Muscle of leg (tissue), 3 donors: ENCODE measurements at regions not wholly inside any gene's neighbourhood (a gene's known extent, or its start where the extent isn't known, plus 50 kb on each side); places are given as distances from the start of the nearest gene placed in this dataset.
A peak's percentile ranks its signal among the peaks of the same experiment; 100 is the strongest.

Experiments
- DNase-seq: peaks from one replicate; pipeline ENCODE4 v3.0.0; 2013
- H3K27ac ChIP-seq: one replicate; pipeline ENCODE4 v1.5.1; 2013; ENCODE audit warnings: mild to moderate bottlenecking, low read length, control low read depth
- H3K27me3 ChIP-seq: one replicate; pipeline ENCODE4 v1.6.1; 2013; ENCODE audit warnings: low read length; ENCODE audit not compliant: control insufficient read depth, insufficient read depth
- H3K36me3 ChIP-seq: one replicate; pipeline ENCODE4 v1.6.1; 2013; ENCODE audit warnings: low read length; ENCODE audit not compliant: control insufficient read depth, insufficient read depth
- H3K4me1 ChIP-seq: one replicate; pipeline ENCODE4 v1.6.1; 2013; ENCODE audit warnings: low read length; ENCODE audit not compliant: control insufficient read depth, insufficient read depth
- H3K4me3 ChIP-seq: one replicate; pipeline ENCODE4 v1.5.1; 2013; ENCODE audit warnings: low read length, control low read depth
- H3K9me3 ChIP-seq: replicated peaks from 2 replicates; pipeline ENCODE4 v1.6.1; 2013; ENCODE audit warnings: low read depth, low read length; ENCODE audit not compliant: control insufficient read depth
- WGBS: methylation state at CpG from one replicate; pipeline ENCODE4 v1.1.5; 2013; ENCODE audit warnings: missing lambda C conversion rate; ENCODE audit not compliant: insufficient coverage; 5-methylcytosine and 5-hydroxymethylcytosine counted together

DNA sequence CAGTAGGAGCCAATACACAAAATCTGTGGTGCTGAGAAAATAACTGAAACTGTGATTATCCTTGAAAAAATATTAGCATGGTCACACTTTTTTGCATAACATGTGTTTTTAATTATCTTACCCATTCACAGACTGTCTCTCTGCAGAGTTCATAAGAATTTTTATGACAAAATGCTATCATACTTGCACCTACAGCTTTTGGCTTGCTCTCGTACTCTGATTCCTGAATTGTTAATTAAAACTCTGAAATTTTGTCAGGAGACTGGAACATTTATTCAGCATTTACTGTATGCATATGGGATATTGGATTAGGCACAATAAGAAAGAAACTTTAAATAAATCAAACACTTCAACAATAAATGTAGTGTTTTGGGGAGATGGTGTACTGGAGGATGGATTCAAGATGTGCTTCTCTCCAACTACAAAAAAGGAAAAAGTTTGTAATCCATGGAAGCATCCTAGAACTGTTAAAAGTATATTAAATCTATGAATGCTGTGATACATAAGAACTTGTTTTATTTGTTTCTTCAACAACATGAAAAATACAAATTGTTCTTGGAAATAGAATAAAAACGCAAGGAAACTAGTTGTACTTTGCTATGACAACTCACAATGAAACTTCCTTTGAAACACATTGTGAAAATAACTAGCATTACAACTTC is 260.5 kb downstream of the SPATA18 start:
- peak; percentile 79 for DNase-seq

DNA sequence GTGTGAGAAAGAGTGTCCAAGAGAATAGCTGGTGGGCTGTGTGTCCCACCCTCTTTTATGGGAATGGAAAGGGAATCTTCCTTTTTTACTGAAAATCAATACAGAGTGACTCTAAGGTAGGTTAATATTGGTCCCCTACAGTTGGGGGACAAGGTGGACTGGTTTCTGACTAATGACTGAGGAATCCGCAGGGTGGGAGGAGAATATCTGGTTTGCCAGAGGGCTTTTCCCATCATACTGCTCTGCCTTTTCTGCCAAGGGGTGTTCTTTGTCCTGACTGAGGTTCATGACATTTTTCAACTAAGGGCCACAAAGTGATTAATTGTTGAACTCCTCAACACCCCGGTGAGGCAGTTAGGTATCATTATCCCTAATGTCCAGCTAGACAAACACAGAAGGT is 261.6 kb downstream of the SPATA18 start:
- DNase-seq = no peak
- Histone ChIP-seq H3K9me3 (no peaks in the 10 kb centered on the region), H3K36me3 (no peaks in the 10 kb centered on the region), H3K27me3 (no peaks in the 10 kb centered on the region), H3K27ac (no peak overlapping the region), H3K4me1 (peaks cover 4% of the 10 kb centered on the region), H3K4me3 (no peak overlapping the region)
- no CpG with 5 or more reads among the region's 2 CpGs for WGBS

More for the DNA sequence above, 260.5 kb downstream of the SPATA18 start:
- H3K4me1 ChIP-seq = peaks cover 4% of the 10 kb centered on the region
- no peaks in the 10 kb centered on the region for H3K36me3 ChIP-seq
- no CpG with 5 or more reads among the region's 2 CpGs for WGBS
- H3K27me3 ChIP-seq = no peaks in the 10 kb centered on the region
- H3K9me3 ChIP-seq = no peaks in the 10 kb centered on the region
- no peak overlapping the region for H3K4me3 ChIP-seq
- H3K27ac ChIP-seq = peak overlapping the region; percentile 36

DNA sequence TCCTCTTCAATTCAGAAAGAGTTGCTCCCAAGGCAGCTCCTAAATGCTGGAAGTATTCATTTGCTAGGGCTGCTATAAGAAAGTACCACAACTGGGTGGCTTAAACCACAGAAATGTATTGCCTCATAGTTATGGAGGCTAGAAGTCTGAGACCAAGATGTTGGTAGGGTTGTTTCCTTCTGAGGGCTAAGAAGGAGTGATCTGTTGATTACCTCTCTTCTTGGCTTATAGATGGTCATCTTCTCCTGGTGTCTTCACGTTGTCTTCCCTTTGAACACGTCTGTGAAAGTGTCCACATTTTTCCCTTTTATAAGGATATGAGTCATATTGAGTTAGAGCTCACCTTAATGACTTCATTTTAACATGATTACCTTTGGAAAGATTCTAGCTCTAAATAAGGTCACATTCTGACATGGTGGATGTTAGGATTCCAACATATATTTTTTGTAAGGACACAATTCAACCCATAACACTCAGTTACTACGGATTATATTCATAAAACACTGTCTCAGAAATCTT is 266.3 kb downstream of the SPATA18 start:
- H3K27me3 ChIP-seq = no peaks in the 10 kb centered on the region
- H3K9me3 ChIP-seq = no peaks in the 10 kb centered on the region
- no peak overlapping the region for H3K4me3 ChIP-seq
- H3K27ac ChIP-seq = no peak overlapping the region
- no peak for DNase-seq
- H3K4me1 ChIP-seq = peaks cover 3% of the 10 kb centered on the region
- no peaks in the 10 kb centered on the region for H3K36me3 ChIP-seq
- WGBS = no CpG with 5 or more reads among the region's 3 CpGs

DNA sequence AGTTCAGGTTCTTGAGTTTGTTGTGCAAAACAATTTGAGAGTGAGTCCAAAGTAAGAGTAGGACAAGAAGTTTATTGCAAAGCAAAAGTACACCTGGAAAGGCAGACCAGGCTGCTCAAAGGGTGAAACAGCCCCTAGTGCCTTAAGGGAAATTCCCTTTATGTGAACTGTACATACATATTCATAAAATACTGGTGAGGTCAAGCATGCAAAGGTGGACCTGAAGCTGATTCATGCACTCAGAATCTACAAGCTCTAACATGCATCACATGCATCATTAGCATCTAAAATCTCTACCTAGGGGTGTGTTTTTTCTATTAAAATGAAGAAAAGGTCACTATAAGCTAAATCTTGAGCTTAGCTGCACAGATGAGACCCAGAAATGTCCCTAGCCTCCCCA is 266.9 kb downstream of the SPATA18 start:
- no peak for DNase-seq
- no peak overlapping the region for H3K4me3 ChIP-seq
- H3K36me3 ChIP-seq = no peaks in the 10 kb centered on the region
- H3K9me3 ChIP-seq = no peaks in the 10 kb centered on the region
- no peak overlapping the region for H3K27ac ChIP-seq
- H3K27me3 ChIP-seq = no peaks in the 10 kb centered on the region
- H3K4me1 ChIP-seq = no peaks in the 10 kb centered on the region

DNA sequence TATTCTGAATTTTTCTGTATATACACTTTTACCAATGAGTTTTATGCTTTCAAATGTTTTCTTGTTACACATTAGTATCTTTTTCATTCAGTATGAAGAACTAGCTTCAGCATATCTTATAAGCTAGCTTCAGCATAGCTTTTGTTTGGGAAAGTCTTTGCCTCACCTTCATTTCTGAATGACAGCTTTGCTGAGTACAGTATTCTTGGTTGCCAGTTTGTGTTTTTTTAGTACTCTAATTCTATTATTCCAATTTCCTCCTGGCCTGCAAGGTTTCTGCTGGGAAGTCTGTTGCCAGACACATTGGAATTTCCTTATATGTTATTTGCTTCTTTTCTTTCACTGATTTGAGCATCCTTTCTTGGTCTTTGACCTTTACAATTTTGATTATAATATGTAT is 278.8 kb downstream of the SPATA18 start:
- peaks cover 11% of the 10 kb centered on the region for H3K9me3 ChIP-seq
- no peak overlapping the region for H3K4me3 ChIP-seq
- no peaks in the 10 kb centered on the region for H3K4me1 ChIP-seq
- H3K27ac ChIP-seq = no peak overlapping the region
- no peaks in the 10 kb centered on the region for H3K36me3 ChIP-seq
- DNase-seq = no peak
- no peaks in the 10 kb centered on the region for H3K27me3 ChIP-seq

DNA sequence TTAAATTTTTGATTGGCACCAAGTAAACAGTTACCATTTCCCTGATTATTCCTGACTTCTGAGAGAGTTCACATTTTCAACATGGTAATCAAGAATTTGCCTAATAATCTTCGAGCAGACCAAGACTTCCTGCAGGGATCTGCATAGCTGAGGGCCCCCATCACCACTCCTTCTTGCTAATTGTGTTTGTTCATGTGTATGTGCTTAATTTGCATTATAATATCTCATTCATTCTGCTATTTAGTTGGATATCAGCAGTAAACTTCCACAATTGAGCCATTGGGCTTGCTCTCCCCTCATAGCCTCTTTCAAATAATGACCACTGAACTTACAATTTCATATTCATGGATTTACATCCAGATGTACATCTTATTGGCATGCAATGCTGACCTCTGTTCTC is 292.5 kb downstream of the SPATA18 start:
- DNase-seq = no peak
- no CpG with 5 or more reads among the region's 1 CpG for WGBS

DNA sequence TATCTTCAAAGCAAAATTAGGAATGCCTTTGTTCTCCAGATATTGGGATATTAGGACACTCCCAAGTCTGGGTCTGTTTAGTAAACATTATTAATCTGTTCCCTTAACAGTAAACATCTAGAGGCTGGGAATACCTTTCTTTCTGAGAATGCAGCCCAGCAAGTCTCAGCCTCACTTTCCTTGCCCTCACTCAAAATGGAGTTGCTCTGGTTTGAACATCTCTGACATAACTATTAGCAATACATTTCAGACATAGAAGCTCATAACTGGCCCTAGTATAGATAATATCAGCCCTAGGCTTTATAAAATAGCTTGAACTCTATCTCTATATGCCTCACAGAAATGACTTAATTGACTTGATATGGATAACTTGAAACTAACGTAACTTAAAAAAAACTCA is 299.8 kb downstream of the SPATA18 start:
- Histone ChIP-seq H3K4me1 (no peaks in the 10 kb centered on the region), H3K9me3 (no peaks in the 10 kb centered on the region), H3K4me3 (no peak overlapping the region), H3K36me3 (no peaks in the 10 kb centered on the region), H3K27ac (no peak overlapping the region), H3K27me3 (no peaks in the 10 kb centered on the region)
- no CpG with 5 or more reads among the region's 1 CpG for WGBS
- DNase-seq = no peak

More for the DNA sequence above, 292.5 kb downstream of the SPATA18 start:
- no peak overlapping the region for H3K27ac ChIP-seq
- H3K36me3 ChIP-seq = no peaks in the 10 kb centered on the region
- no peaks in the 10 kb centered on the region for H3K9me3 ChIP-seq
- no peaks in the 10 kb centered on the region for H3K4me1 ChIP-seq
- no peaks in the 10 kb centered on the region for H3K27me3 ChIP-seq
- no peak overlapping the region for H3K4me3 ChIP-seq

DNA sequence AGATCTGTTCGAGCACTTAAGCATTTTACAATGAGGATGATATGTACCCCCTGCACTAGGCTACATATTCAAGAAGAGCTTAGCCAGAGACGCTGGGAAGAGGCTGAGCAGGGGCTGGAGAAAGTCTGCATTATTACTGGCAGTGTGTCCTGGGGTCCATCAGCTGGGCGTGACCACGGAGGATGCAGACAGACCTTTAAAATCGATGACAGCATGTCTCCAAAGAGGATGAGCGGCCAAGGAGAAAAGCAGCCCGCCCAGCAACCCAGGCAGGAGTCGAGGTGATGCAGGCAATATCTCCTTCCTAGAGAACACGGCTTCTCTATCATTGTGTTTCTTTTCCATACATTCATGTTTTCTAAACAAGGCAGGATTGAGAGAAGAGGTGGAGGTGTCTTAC is 300.7 kb downstream of the USP46 start:
- Histone ChIP-seq H3K27ac (peak overlapping the region; percentile 86), H3K9me3 (no peaks in the 10 kb centered on the region), H3K27me3 (no peaks in the 10 kb centered on the region), H3K4me3 (no peak overlapping the region), H3K4me1 (peaks cover 4% of the 10 kb centered on the region), H3K36me3 (no peaks in the 10 kb centered on the region)
- WGBS = 34% methylated on average over 4 of the region's 9 CpGs
- DNase-seq = peak; percentile 85

DNA sequence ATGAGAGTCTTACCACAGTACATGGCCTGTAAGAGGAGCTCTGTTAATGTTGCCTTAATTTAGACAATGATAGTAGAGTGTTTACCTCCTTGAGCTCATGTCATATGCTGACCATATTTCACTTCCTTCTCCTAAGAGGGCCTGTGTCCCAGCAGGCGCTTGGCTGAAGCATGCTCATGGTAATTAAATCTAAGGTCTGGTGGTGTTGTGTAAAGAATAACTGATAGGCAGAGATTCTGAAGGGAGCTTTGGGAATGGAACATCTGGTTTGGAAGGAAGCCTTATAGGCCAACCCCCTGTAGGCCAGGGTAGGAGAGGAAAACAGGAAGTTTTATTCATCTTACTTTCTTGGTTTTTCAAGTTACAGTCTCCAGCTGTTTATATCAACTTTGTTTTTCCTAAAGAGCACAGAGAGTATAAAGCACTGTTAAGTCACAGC is 300.2 kb downstream of the USP46 start:
- Histone ChIP-seq H3K4me1 (peaks cover 4% of the 10 kb centered on the region), H3K36me3 (no peaks in the 10 kb centered on the region), H3K4me3 (no peak overlapping the region), H3K9me3 (no peaks in the 10 kb centered on the region), H3K27me3 (no peaks in the 10 kb centered on the region), H3K27ac (peak overlapping the region; percentile 86)
- 40% methylated on average over 1 of the region's 1 CpG for WGBS
- DNase-seq = peak; percentile 87

DNA sequence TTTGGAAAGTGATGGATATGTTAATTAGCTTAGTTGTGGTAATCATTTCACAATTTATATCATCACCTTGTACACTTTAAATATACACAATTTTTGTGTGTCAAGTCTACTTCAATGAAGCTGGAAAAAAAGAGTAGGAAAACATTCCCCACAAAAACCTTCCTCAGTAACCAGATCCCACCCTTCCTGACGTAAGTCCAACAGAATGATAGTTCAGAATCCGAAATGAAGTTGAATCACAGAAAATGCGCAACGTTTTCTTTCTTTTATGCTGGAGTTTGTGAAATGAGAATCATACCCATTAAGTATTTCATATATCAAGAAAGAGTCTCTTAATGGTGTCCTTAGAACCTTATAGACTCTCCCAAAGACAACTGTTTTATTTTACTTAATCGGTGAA is 292.9 kb downstream of the USP46 start:
- H3K27ac ChIP-seq = peak overlapping the region; percentile 83
- H3K4me3 ChIP-seq = no peak overlapping the region
- DNase-seq = peak; percentile 92
- H3K36me3 ChIP-seq = no peaks in the 10 kb centered on the region
- H3K9me3 ChIP-seq = no peaks in the 10 kb centered on the region
- WGBS = no CpG with 5 or more reads among the region's 5 CpGs
- H3K4me1 ChIP-seq = no peaks in the 10 kb centered on the region
- H3K27me3 ChIP-seq = no peaks in the 10 kb centered on the region

DNA sequence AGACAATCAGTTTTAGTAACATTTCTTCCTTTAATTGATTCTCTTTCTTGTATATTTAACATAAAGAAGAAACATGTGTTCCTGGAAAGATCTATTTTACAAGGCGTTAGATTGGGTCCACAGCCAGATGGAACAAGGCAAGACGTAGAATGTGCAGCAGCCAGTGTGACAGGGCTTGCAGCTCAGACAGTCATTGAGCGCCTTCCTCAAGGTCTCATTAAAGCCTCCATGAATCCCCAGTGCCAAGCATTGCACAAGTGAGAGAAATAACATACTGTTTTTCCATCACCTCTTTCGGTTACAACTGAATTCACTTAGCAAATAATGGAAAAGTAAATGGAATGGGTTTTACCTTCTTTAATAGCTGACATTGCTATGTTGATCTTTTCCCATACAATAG is 292.5 kb downstream of the USP46 start:
- peak; percentile 93 for DNase-seq
- WGBS = 6% methylated on average over 2 of the region's 4 CpGs
- H3K4me3 ChIP-seq = no peak overlapping the region
- no peaks in the 10 kb centered on the region for H3K4me1 ChIP-seq
- H3K36me3 ChIP-seq = no peaks in the 10 kb centered on the region
- H3K9me3 ChIP-seq = no peaks in the 10 kb centered on the region
- no peaks in the 10 kb centered on the region for H3K27me3 ChIP-seq
- peak overlapping the region; percentile 83 for H3K27ac ChIP-seq
